GM19372 (cell line): ENCODE measurements at regions not wholly inside any gene's neighbourhood (a gene's known extent, or its start where the extent isn't known, plus 50 kb on each side); places are given as distances from the start of the nearest gene placed in this dataset.
"Not testable (repeated sequence)": the region's sequence is repeated elsewhere in the genome, so short reads cannot be mapped to it uniquely, and the experiment has no call there.

Experiments used
- ATAC-seq: cut with Tn5 transposase; IDR thresholded peaks from one replicate; pipeline ENCODE4 v1.9.1; 2021; ENCODE audit warnings: mild to moderate bottlenecking, low read depth, moderate library complexity; ENCODE audit not compliant: unreplicated experiment

GRCh38 chr18:58805467-58806187, 59.0 kb upstream of the ZNF532 start:
- no peak for ATAC-seq

DNA sequence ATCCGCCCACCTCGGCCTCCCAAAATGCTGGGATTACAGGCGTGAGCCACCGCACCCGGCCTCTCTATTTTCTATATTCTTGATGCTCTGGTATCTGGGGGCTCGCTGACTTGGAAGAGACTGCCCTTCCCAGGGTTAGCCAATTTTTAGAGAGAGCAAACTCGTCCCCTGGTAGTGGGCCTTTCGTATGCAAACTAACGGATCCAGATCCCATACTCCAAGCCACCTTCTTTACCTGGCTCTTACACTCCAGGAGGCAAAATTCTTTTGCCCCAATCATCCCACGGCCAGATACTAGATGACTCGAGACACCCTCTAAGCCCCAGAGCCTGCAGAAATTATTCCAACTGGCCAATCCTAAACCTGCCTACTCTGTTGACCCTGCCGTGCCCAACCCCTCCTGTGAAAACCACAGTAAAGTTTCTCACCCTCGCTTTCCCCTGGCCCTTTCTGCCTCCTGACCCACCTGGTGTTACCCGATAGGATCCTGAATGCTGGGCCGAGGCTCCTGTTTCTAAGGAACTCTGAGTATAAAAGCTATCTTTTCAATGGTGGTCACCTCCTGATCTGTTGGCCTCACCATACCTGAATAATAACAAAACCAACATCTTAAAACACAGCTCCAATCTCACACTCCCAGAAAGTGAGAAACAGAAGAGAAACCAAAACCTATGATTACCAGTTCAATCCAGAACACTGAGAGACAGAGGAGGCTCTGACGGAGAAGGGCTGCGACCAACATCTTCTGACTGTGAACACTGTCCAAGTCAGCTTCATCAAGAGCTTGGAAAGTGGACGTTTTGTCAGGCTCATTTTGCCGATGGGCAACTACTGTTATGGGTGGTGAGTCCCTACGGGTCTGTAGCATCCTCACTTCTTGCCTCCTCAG, 57.6 kb upstream of the ZNF532 start:
- peak; percentile 85 for ATAC-seq

DNA sequence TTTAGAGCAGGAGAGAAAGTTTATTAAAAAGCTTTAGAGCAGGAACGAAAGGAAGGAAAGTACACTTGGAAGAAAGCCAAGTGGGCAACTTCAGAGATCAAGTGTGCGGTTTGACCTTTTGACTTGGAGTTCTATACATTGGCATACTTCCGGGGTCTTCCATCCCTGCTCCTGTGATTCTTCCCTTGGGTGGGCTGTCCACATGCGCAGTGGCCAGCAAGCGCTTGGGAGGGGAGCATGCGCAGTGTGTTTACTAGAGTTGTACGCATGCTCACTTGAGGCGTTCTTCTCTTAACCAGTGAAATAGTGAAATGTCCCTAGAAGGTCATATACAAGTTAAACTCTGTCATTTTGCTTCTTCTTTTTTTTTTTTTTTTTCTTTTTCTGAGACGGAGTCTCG, 56.9 kb upstream of the ZNF532 start:
- ATAC-seq: no peak

DNA sequence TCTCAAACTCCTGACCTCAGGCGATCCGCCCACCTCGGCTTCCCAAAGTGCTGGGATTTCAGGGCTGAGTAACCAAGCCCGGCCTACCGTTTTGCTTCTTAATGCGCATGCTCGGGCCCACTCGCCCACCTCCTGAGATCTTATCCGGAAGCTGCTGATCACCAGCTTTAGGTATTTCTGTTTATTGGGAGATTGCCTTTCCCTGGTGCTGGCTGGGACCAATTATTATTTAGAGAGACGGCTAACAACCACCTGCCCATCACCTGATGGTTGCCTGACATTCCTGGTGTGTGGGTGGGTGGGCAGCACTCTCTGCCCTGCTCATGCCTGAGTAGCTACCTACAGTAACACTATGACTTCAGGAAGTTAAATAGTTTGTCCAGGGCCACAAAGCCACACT, 56.3 kb upstream of the ZNF532 start:
- ATAC-seq: no peak

GRCh38 chr18:58811859-58812258, 52.8 kb upstream of the ZNF532 start:
- ATAC-seq: not testable (repeated sequence)

DNA sequence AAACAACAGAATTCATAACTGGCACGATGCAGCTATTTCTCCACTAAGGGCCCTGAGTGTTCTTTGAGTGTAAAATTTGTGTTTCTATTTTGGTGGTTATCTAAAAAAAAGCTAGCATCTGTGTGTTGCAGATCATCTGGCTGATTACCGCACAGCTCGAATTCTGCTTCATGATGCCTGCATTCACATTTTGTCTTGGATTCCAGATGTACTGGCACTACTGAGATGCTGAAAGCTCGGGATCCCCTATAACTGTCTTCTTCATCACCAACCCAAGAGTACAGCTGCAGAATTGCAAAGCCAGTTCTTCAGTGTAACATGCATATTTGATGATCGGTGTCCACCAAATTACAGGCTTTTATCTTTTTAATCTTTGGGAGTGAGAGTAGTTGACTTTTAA, 51.6 kb upstream of the ZNF532 start:
- no peak for ATAC-seq

DNA sequence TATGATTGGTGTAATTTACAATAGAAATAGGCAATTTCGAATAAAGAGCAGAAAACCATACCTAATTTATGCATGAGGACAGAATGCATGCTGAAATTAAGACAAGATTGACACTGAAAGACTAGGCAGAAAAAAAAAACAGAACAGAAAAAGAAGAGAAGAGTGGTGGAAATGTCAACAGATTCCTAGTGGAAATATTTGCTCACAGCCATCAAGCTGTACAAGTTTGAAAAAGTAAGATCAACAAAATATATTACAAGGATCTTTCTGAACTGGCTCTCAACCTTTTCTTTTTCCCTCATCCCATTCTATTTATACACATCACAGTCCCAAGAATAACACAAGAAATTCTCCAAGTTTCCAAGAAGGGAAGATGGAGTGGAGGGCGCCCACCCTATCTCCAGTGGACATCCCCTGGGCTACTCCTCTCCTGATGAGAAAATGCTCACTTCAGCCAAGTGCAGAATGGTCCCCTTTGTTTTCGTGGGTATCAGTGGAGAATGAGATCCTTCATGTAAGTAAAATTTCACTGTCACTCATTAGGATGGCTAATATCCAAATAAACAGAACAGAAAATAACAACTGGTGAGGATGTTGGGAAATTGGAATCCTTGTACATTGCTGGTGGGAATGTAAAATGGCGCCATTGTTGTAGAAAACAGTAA, 51.0 kb upstream of the ZNF532 start:
- ATAC-seq: no peak

DNA sequence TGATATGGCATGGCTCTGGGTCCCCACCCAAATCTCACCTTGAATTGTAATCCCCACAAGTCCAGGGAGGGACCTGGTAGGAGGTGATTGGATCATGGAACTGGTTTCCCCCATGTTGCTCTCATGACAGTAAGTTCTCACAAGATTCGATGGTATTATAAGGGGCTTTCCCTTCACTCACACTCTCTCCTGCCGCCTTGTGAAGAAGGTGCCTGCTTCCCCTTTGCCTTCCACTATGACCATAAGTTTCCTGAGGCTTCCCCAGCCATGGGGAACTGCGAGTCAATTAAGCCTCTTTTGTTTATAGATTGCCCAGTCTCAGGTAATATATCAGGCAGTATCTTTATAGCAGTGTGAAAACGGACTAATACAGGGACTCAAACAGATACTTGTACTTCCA, 50.4 kb upstream of the ZNF532 start:
- no peak for ATAC-seq
